Spleen (tissue), 11 donors: ENCODE measurements at regions not wholly inside any gene's neighbourhood (a gene's known extent, or its start where the extent isn't known, plus 50 kb on each side); places are given as distances from the start of the nearest gene placed in this dataset.

Experiments used
- DNase-seq: peaks from one replicate; pipeline ENCODE4 v3.0.0-alpha.2; 2020
- H3K27ac ChIP-seq, 8 donors: fragments of 200-600 bp; sonication (generic) in 7 of 8; 1 replicate in 4 of 8; 2 replicates in 4 of 8; pipeline versions ENCODE4 v1.5.0 to v1.8.0; 2016 to 2021; ENCODE audit warnings: inconsistent platforms in 4 of 8, mild to moderate bottlenecking in 4 of 8, moderate library complexity in 1 of 8
- H3K27me3 ChIP-seq, 7 donors: fragments of 200-600 bp; sonication (generic) in 6 of 7; replicated peaks in 1 of 7; 1 replicate in 4 of 7; 2 replicates in 3 of 7; pipeline versions ENCODE4 v1.5.0 to v1.8.0; 2016 to 2021; ENCODE audit warnings: inconsistent platforms in 3 of 7, mild to moderate bottlenecking in 1 of 7
- H3K36me3 ChIP-seq, 6 donors: fragments of 200-600 bp; sonication (generic) in 5 of 6; 1 replicate in 4 of 6; 2 replicates in 2 of 6; pipeline versions ENCODE4 v1.5.0 to v1.8.0; 2016 to 2021; ENCODE audit warnings: inconsistent platforms in 2 of 6
- H3K4me1 ChIP-seq, 6 donors: fragments of 200-600 bp; sonication (generic) in 5 of 6; 1 replicate in 3 of 6; 2 replicates in 3 of 6; pipeline versions ENCODE4 v1.5.0 to v1.8.0; 2016 to 2021; ENCODE audit warnings: inconsistent platforms in 3 of 6
- H3K4me3 ChIP-seq, 8 donors: fragments of 200-600 bp; sonication (generic) in 7 of 8; 1 replicate in 4 of 8; 2 replicates in 4 of 8; pipeline versions ENCODE4 v1.5.0 to v1.8.0; 2016 to 2021; ENCODE audit warnings: inconsistent platforms in 4 of 8, mild to moderate bottlenecking in 4 of 8, moderate library complexity in 2 of 8
- H3K9me3 ChIP-seq, 8 donors: fragments of 200-600 bp; sonication (generic) in 7 of 8; 1 replicate in 4 of 8; 2 replicates in 4 of 8; pipeline versions ENCODE4 v1.5.0 to v1.8.0; 2016 to 2021; ENCODE audit warnings: inconsistent platforms in 4 of 8
- POLR2A ChIP-seq, 3 donors: fragments of 450-650 bp; IDR thresholded peaks; one replicate each; pipeline ENCODE4 v1.5.1; 2017; ENCODE audit warnings: antibody characterized with exemption in 3 of 3, mild to moderate bottlenecking in 1 of 3
- POLR2AphosphoS5 ChIP-seq, 3 donors: sonication (generic); formaldehyde crosslinking; IDR thresholded peaks; one replicate each; pipeline ENCODE4 v1.5.1; 2017; ENCODE audit warnings: antibody characterized with exemption in 3 of 3
- WGBS, 5 donors: extraction: QIAGEN DNeasy Blood & Tissue Kit in 3 of 5; methylation state at CpG; one replicate each; pipeline versions ENCODE4 v1.1.5 to v1.1.7; 2013 to 2018; 5-methylcytosine and 5-hydroxymethylcytosine counted together
- intact Hi-C: fragments of 100-400 bp; cut with DNase I; formaldehyde crosslinking; loops from one replicate; pipeline ENCODE4 v1.15.0; 2023; ENCODE audit warnings: low total_unique reads
- TF ChIP-seq, protein P1 (sequence below), 11 experiments: fragments of 200-600 bp in 7 of 11; fragments of 450-650 bp in 4 of 11; sonication (generic) in 4 of 11; IDR thresholded peaks in 8 of 11; conservative IDR thresholded peaks in 3 of 11; 1 replicate in 7 of 11; 2 replicates in 4 of 11; pipeline versions ENCODE4 v1.4.0 to v1.8.0; 2016 to 2021; ENCODE audit warnings: antibody characterized with exemption in 11 of 11, inconsistent platforms in 4 of 11, mild to moderate bottlenecking in 1 of 11
- donor health status: healthy with polysubstance abuse.
- donor health status: DM: no; HTN: no; CAD: no; lungs with moderate emphysema.
- donor health status: DM: no; HTN: no; CAD: no.
- donor health status: Bipolar disorder and iron deficiency.
- donor health status: healthy.
- donor health status: DM: no; HTN: no; CAD: no.
- donor health status: DM: yes; HTN: yes; CAD: no.

- no peak overlapping the region for H3K27ac ChIP-seq
- H3K4me1 ChIP-seq: no peaks in the 10 kb centered on the region
- 62 to 77% (median 69%) methylated on average over 6 of the region's 6 CpGs for WGBS, 5 donors
- H3K36me3 ChIP-seq: no peaks in the 10 kb centered on the region
- H3K9me3 ChIP-seq: no peaks in the 10 kb centered on the region
- intact Hi-C loops: no loop called here
- no peak overlapping the region for H3K4me3 ChIP-seq
- TF ChIP-seq POLR2A (IDR thresholded peaks at IDR 0.05) (no peak), POLR2AphosphoS5 (IDR thresholded peaks at IDR 0.05) (no peak)
- TF ChIP-seq, protein P1, sequence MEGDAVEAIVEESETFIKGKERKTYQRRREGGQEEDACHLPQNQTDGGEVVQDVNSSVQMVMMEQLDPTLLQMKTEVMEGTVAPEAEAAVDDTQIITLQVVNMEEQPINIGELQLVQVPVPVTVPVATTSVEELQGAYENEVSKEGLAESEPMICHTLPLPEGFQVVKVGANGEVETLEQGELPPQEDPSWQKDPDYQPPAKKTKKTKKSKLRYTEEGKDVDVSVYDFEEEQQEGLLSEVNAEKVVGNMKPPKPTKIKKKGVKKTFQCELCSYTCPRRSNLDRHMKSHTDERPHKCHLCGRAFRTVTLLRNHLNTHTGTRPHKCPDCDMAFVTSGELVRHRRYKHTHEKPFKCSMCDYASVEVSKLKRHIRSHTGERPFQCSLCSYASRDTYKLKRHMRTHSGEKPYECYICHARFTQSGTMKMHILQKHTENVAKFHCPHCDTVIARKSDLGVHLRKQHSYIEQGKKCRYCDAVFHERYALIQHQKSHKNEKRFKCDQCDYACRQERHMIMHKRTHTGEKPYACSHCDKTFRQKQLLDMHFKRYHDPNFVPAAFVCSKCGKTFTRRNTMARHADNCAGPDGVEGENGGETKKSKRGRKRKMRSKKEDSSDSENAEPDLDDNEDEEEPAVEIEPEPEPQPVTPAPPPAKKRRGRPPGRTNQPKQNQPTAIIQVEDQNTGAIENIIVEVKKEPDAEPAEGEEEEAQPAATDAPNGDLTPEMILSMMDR (IDR thresholded peaks at IDR 0.05 in 8 of 11, conservative IDR thresholded peaks at IDR 0.05 in 3 of 11): no peak
- H3K27me3 ChIP-seq: no peaks in the 10 kb centered on the region
- DNase-seq: no peak
Measured at GRCh38 chr12:71214511-71215285, 56.9 kb upstream of the TSPAN8 start.

- intact Hi-C loops: no loop called here
- Histone ChIP-seq H3K4me1 (no peaks in the 10 kb centered on the region), H3K36me3 (no peaks in the 10 kb centered on the region), H3K27me3 (no peaks in the 10 kb centered on the region), H3K27ac (no peak overlapping the region), H3K9me3 (peaks cover 0 to 23% (median 12%) of the 10 kb centered on the region in 8 donors), H3K4me3 (no peak overlapping the region)
- TF ChIP-seq POLR2AphosphoS5 (IDR thresholded peaks at IDR 0.05) (no peak), POLR2A (IDR thresholded peaks at IDR 0.05) (no peak)
- TF ChIP-seq, protein P1 (IDR thresholded peaks at IDR 0.05 in 8 of 11, conservative IDR thresholded peaks at IDR 0.05 in 3 of 11): no peak
- 37 to 91% (median 40%) methylated on average over 1 of the region's 1 CpG for WGBS, 5 donors
- no peak for DNase-seq
Measured at GRCh38 chr12:71208053-71208685, 50.4 kb upstream of the TSPAN8 start.
